HFFc6 (cell line): ENCODE measurements at regions not wholly inside any gene's neighbourhood (a gene's known extent, or its start where the extent isn't known, plus 50 kb on each side); places are given as distances from the start of the nearest gene placed in this dataset.

Source experiments
- DNase-seq: peaks from one replicate; pipeline ENCODE4 v3.0.0-alpha.2; 2018
- H3K27ac Mint-ChIP-seq: 2 replicates; pipeline ENCODE4 v1.8.0; 2020; ENCODE audit warnings: mild to moderate bottlenecking, mixed read lengths
- H3K27me3 Mint-ChIP-seq: 2 replicates; pipeline ENCODE4 v1.8.0; 2021; ENCODE audit warnings: mild to moderate bottlenecking, moderate library complexity, mixed read lengths; ENCODE audit not compliant: insufficient read depth
- H3K36me3 Mint-ChIP-seq: 2 replicates; pipeline ENCODE4 v1.8.0; 2021; ENCODE audit warnings: low read depth, mixed read lengths
- H3K4me1 Mint-ChIP-seq: 2 replicates; pipeline ENCODE4 v1.8.0; 2020; ENCODE audit warnings: low read depth, mixed read lengths
- H3K4me3 Mint-ChIP-seq: 2 replicates; pipeline ENCODE4 v1.8.0; 2020; ENCODE audit warnings: mild to moderate bottlenecking, moderate library complexity, mixed read lengths
- H3K9me3 Mint-ChIP-seq: 2 replicates; pipeline ENCODE4 v1.8.0; 2020; ENCODE audit warnings: mild to moderate bottlenecking, mixed read lengths
- TF ChIP-seq, protein P1 (sequence below): fragments of 200-600 bp; sonication (generic); IDR thresholded peaks from 2 replicates; pipeline ENCODE4 v1.5.0; 2021; ENCODE audit warnings: antibody characterized with exemption, mild to moderate bottlenecking

DNA sequence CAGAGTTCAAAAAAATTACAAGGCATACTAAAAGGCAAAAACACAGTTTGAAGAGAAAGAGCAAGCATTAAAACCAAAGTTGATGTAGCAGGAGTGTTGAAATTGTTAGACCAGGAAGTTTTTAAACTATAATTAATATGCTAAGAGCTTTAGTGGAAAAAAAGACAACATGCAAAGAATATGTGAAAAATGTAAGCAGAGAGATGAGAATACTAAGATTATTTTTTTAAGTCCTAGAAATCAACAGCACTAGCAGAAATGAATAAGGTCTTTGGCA is 192.6 kb downstream of the ERMARD start:
- Mint-ChIP-seq H3K36me3 (0 out of 2 replicates have a peak, but pooled peaks cover 3% of the 10 kb centered on the region), H3K9me3 (peaks cover 42% of the 10 kb centered on the region), H3K27me3 (no peaks in the 10 kb centered on the region; the same call in 1 of the 2 replicates), H3K4me1 (no peaks in the 10 kb centered on the region), H3K27ac (no peak overlapping the region), H3K4me3 (no peak overlapping the region)
- DNase-seq, result no peak
- TF ChIP-seq, protein P1, sequence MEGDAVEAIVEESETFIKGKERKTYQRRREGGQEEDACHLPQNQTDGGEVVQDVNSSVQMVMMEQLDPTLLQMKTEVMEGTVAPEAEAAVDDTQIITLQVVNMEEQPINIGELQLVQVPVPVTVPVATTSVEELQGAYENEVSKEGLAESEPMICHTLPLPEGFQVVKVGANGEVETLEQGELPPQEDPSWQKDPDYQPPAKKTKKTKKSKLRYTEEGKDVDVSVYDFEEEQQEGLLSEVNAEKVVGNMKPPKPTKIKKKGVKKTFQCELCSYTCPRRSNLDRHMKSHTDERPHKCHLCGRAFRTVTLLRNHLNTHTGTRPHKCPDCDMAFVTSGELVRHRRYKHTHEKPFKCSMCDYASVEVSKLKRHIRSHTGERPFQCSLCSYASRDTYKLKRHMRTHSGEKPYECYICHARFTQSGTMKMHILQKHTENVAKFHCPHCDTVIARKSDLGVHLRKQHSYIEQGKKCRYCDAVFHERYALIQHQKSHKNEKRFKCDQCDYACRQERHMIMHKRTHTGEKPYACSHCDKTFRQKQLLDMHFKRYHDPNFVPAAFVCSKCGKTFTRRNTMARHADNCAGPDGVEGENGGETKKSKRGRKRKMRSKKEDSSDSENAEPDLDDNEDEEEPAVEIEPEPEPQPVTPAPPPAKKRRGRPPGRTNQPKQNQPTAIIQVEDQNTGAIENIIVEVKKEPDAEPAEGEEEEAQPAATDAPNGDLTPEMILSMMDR, result no peak

DNA sequence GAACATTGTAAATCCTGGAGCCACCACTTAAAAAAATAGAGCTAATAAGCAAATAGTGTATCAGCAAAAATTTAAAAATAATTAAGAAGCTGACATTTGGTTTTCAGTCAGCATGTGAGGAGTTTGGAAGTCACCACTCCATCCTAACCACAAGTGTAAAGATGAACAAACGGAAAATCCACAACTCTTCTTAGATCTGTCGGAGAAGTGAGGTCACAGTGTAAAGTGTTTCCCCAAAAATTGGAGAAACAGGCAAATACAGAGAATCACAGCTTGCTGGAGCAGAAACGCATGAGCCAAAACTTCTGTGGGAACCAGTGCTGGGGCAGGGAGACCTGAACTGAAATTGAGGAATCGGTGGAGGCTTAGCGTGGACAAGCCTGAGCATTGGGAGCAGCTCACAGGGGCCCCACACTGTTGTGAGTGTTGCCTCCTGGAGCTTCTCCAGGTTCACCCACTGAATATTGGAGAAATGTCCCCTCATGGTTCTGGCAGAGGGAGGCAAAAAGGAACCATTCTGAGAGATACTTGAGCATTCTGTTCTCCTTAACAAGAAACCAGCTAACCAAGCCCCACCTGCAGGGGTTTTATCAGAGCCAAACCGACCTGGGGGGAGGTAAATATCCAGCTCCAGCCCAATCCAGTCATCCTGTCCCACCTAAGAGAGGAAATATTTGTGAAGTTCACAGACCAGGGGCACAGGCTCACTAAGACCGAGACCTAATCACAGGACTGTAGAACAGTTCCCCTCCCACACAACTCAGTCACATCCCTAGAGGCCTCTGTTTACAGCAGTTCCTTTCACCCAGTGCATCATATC is 192.0 kb downstream of the ERMARD start:
- no peaks in the 10 kb centered on the region for H3K4me1 Mint-ChIP-seq
- no peaks in the 10 kb centered on the region; the same call in 1 of the 2 replicates for H3K27me3 Mint-ChIP-seq
- 0 out of 2 replicates have a peak, but pooled peaks cover 3% of the 10 kb centered on the region for H3K36me3 Mint-ChIP-seq
- DNase-seq, result no peak
- no peak overlapping the region for H3K27ac Mint-ChIP-seq
- peaks cover 48% of the 10 kb centered on the region for H3K9me3 Mint-ChIP-seq
- TF ChIP-seq, protein P1, result no peak
- H3K4me3 Mint-ChIP-seq, result no peak overlapping the region

DNA sequence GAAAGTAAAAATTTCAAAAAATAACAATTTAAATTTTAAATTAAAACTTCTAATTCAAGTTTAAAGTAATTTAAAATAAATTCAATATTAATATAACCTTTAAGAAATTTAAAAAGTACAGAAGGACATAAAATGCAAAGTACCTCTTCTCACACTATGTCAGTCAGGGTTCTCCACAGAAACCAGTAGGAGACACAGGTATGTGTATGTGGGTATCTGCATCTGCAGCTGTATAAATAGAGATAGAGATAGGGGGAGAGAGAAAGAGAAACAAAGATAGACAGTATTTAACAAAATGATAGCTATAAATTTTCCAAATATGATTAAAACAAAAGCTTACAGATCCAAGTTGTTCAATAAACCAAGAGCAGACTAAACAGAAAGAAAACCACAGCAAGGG is 190.8 kb downstream of the ERMARD start:
- Mint-ChIP-seq H3K9me3 (peaks cover 56% of the 10 kb centered on the region), H3K4me1 (no peaks in the 10 kb centered on the region), H3K4me3 (no peak overlapping the region), H3K27ac (no peak overlapping the region), H3K27me3 (no peaks in the 10 kb centered on the region; the same call in 1 of the 2 replicates), H3K36me3 (0 out of 2 replicates have a peak, but pooled peaks cover 3% of the 10 kb centered on the region)
- TF ChIP-seq, protein P1, result no peak
- DNase-seq, result no peak

DNA sequence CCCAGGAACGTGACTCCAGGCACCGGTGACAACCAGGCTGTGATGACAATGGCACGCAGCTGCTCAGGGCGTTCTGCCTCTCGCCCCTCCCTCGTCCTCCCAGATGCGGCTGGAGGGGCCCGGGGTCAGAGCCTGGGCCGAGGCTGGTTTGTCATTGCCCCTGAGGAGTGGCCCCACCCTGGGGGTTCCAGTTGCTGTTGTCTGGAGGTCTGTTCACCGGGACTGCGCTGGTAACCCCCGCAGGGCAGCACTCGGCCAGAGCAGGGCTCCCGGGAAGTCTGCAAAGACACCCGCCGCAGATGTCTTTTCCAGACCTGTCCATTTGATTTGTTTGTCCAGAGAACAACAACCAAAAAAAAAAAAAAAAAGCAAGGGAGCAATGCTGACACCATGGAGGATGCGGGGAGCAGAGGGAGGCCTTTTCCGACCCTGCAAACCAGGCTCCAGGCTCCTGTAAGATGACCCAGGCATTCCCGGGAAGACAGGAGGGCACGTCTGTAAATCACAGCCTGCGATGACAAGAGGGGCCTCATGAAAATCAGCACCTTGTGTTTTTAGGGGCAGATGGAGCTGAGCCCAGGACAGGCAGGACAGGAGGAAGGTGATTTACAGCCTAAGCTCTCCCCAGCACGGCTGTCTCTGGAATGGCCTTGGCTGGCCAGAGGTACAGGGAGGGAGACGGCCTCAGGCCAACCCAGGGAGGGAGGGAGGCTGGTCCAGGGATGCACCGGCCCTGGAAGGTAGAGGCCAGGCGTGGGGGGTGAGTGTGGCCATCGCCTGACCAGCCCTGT is 189.3 kb downstream of the ERMARD start:
- Mint-ChIP-seq H3K9me3 (peaks cover 62% of the 10 kb centered on the region), H3K36me3 (0 out of 2 replicates have a peak, but pooled peaks cover 3% of the 10 kb centered on the region), H3K4me1 (no peaks in the 10 kb centered on the region), H3K27me3 (no peaks in the 10 kb centered on the region; the same call in 1 of the 2 replicates), H3K27ac (no peak overlapping the region), H3K4me3 (no peak overlapping the region)
- TF ChIP-seq, protein P1, result no peak
- DNase-seq, result no peak

DNA sequence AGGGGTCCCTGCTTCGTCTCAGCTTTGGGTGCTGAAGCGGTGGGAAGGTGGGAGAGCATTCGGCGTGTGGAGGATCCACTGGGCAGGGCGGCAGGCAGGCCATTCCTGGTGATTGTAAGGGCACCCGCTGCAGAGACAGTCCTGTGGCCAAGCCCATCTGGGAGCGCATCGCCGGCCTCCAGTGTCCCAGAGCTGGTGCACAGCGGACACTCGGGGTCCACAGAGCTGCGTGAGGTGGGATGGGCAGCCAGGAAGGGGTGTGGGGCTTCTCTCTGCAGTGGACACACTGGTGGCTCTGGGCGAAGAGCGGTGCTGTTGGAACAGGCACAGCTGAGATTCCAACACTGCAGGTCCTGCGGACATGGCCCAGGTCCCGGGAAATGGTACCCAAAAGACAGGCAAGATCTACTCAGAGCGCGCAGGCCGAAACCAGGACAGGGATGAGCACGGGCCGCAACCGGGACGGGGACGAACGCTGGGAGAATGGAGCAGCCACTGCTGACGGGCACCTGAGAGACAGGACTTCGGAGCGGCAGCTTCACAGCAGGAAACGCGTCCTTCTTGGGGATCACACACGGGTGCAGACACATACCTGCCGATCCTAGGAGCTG is 188.2 kb downstream of the ERMARD start:
- DNase-seq, result no peak
- H3K4me3 Mint-ChIP-seq, result no peak overlapping the region
- no peak overlapping the region for H3K27ac Mint-ChIP-seq
- H3K27me3 Mint-ChIP-seq, result no peaks in the 10 kb centered on the region; the same call in 1 of the 2 replicates
- H3K4me1 Mint-ChIP-seq, result no peaks in the 10 kb centered on the region
- H3K9me3 Mint-ChIP-seq, result peaks cover 64% of the 10 kb centered on the region
- H3K36me3 Mint-ChIP-seq, result peaks cover 3% of the 10 kb centered on the region; the same call in 1 of the 2 replicates
- TF ChIP-seq, protein P1, result no peak
